H9 (cell line): ENCODE measurements at regions not wholly inside any gene's neighbourhood (a gene's known extent, or its start where the extent isn't known, plus 50 kb on each side); places are given as distances from the start of the nearest gene placed in this dataset.

Experiments
- DNase-seq: peaks from one replicate; pipeline ENCODE4 v3.0.0-alpha.2; 2017
- H2AFZ ChIP-seq: one replicate; pipeline ENCODE4 v1.6.1; 2013; ENCODE audit warnings: mild to moderate bottlenecking, low read length, control low read depth, moderate library complexity
- H2AK5ac ChIP-seq: 2 replicates; pipeline ENCODE4 v1.6.1; 2013; ENCODE audit warnings: low read length, control low read depth, mixed read lengths; ENCODE audit not compliant: insufficient read length
- H2BK120ac ChIP-seq: one replicate; pipeline ENCODE4 v1.6.1; 2013; ENCODE audit warnings: low read depth, mild to moderate bottlenecking, low read length, control low read depth, inconsistent platforms; ENCODE audit not compliant: poor library complexity, severe bottlenecking
- H2BK12ac ChIP-seq: 2 replicates; pipeline ENCODE4 v1.6.1; 2013; ENCODE audit warnings: low read length, control low read depth, mixed read lengths, low read depth; ENCODE audit not compliant: insufficient read length
- H2BK15ac ChIP-seq: 2 replicates; pipeline ENCODE4 v1.6.1; 2013; ENCODE audit warnings: low read depth, low read length, control low read depth
- H2BK20ac ChIP-seq: one replicate; pipeline ENCODE4 v1.6.1; 2013; ENCODE audit warnings: low read depth, mild to moderate bottlenecking, low read length, control low read depth, inconsistent platforms; ENCODE audit not compliant: poor library complexity, severe bottlenecking
- H2BK5ac ChIP-seq: 2 replicates; pipeline ENCODE4 v1.6.1; 2013; ENCODE audit warnings: low read length, control low read depth, mixed read lengths; ENCODE audit not compliant: insufficient read length
- H3K14ac ChIP-seq: 2 replicates; pipeline ENCODE4 v1.6.1; 2013; ENCODE audit warnings: low read length, control low read depth; ENCODE audit not compliant: insufficient read depth
- H3K18ac ChIP-seq: 2 replicates; pipeline ENCODE4 v1.6.1; 2013; ENCODE audit warnings: low read depth, mild to moderate bottlenecking, mixed read lengths, low read length, control low read depth; ENCODE audit not compliant: insufficient read length
- H3K23ac ChIP-seq: 2 replicates; pipeline ENCODE4 v1.6.1; 2013; ENCODE audit warnings: low read length, control low read depth, mixed read lengths, low read depth; ENCODE audit not compliant: insufficient read length
- H3K23me2 ChIP-seq: 2 replicates; pipeline ENCODE4 v1.6.1; 2013; ENCODE audit warnings: low read depth, mild to moderate bottlenecking, mixed read lengths, low read length, control low read depth; ENCODE audit not compliant: insufficient read length, poor library complexity, severe bottlenecking
- H3K27ac ChIP-seq: 2 replicates; pipeline ENCODE4 v1.5.1; 2013; ENCODE audit warnings: low read length, control low read depth, mixed read lengths, low read depth; ENCODE audit not compliant: insufficient read length
- H3K27me3 ChIP-seq: 2 replicates; pipeline ENCODE4 v1.6.1; 2013; ENCODE audit warnings: low read length, control low read depth, inconsistent platforms; ENCODE audit not compliant: insufficient read depth
- H3K4ac ChIP-seq: 2 replicates; pipeline ENCODE4 v1.6.1; 2013; ENCODE audit warnings: low read depth, mild to moderate bottlenecking, control low read depth, inconsistent platforms, low read length, moderate library complexity
- H3K4me1 ChIP-seq: 2 replicates; pipeline ENCODE4 v1.6.1; 2013; ENCODE audit warnings: low read length, control low read depth, inconsistent platforms; ENCODE audit not compliant: insufficient read depth
- H3K4me2 ChIP-seq: 2 replicates; pipeline ENCODE4 v1.6.1; 2013; ENCODE audit warnings: low read length, control low read depth, mixed read lengths; ENCODE audit not compliant: insufficient read length, insufficient read depth
- H3K56ac ChIP-seq: 2 replicates; pipeline ENCODE4 v1.6.1; 2013; ENCODE audit warnings: low read depth, mild to moderate bottlenecking, mixed read lengths, low read length, control low read depth; ENCODE audit not compliant: insufficient read length
- H3K79me1 ChIP-seq: 2 replicates; pipeline ENCODE4 v1.6.1; 2013; ENCODE audit warnings: low read depth, mild to moderate bottlenecking, moderate library complexity, low read length, control low read depth, inconsistent platforms; ENCODE audit not compliant: insufficient read depth, poor library complexity, severe bottlenecking
- H3K79me2 ChIP-seq: 2 replicates; pipeline ENCODE4 v1.6.1; 2013; ENCODE audit warnings: low read length, control low read depth, inconsistent platforms; ENCODE audit not compliant: insufficient read depth
- H3K9ac ChIP-seq: 2 replicates; pipeline ENCODE4 v1.6.1; 2013; ENCODE audit warnings: low read length, control low read depth, mixed read lengths; ENCODE audit not compliant: insufficient read length; ENCODE audit errors: extremely low read depth
- H3K9me3 ChIP-seq: one replicate; pipeline ENCODE4 v1.6.1; 2013; ENCODE audit warnings: low read depth, low read length, inconsistent platforms; ENCODE audit not compliant: control insufficient read depth
- H3T11ph ChIP-seq: one replicate; pipeline ENCODE4 v1.6.1; 2013; ENCODE audit warnings: mild to moderate bottlenecking, low read length, control low read depth, inconsistent platforms
- H4K20me1 ChIP-seq: one replicate; pipeline ENCODE4 v1.6.1; 2013; ENCODE audit not compliant: control insufficient read depth, insufficient read length, insufficient read depth
- H4K5ac ChIP-seq: 2 replicates; pipeline ENCODE4 v1.6.1; 2013; ENCODE audit warnings: low read depth, mild to moderate bottlenecking, mixed read lengths, low read length, control low read depth; ENCODE audit not compliant: insufficient read length
- H4K8ac ChIP-seq: replicated peaks from 2 replicates; pipeline ENCODE4 v1.6.1; 2013; ENCODE audit warnings: low read length, control low read depth, mixed read lengths, low read depth; ENCODE audit not compliant: insufficient read length
- H4K91ac ChIP-seq: 2 replicates; pipeline ENCODE4 v1.6.1; 2013; ENCODE audit warnings: low read depth, mild to moderate bottlenecking, moderate library complexity, mixed read lengths, low read length, control low read depth; ENCODE audit not compliant: insufficient read length
- H3K27ac Mint-ChIP-seq, 3 experiments: 2 replicates in 2 of 3; 3 replicates in 1 of 3; pipeline ENCODE4 v1.8.0; 2020 to 2021; ENCODE audit warnings: mixed read lengths in 3 of 3, mild to moderate bottlenecking in 1 of 3, moderate library complexity in 1 of 3
- H3K27me3 Mint-ChIP-seq: 2 replicates; pipeline ENCODE4 v1.8.0; 2021; ENCODE audit warnings: low read depth, mild to moderate bottlenecking, moderate library complexity, mixed read lengths
- H3K36me3 Mint-ChIP-seq, 3 experiments: 2 replicates in 2 of 3; 3 replicates in 1 of 3; pipeline ENCODE4 v1.8.0; 2020 to 2021; ENCODE audit warnings: low read depth in 3 of 3, mixed read lengths in 3 of 3; ENCODE audit not compliant: insufficient read depth in 1 of 3
- H3K4me1 Mint-ChIP-seq, 2 experiments: 2 replicates each; pipeline ENCODE4 v1.8.0; 2020; ENCODE audit warnings: mixed read lengths in 2 of 2
- H3K4me3 Mint-ChIP-seq, 2 experiments: 2 replicates in 1 of 2; 3 replicates in 1 of 2; pipeline ENCODE4 v1.8.0; 2020 to 2021; ENCODE audit warnings: mild to moderate bottlenecking in 2 of 2, mixed read lengths in 2 of 2, moderate library complexity in 1 of 2
- H3K9me3 Mint-ChIP-seq, 2 experiments: 2 replicates in 1 of 2; 3 replicates in 1 of 2; pipeline ENCODE4 v1.8.0; 2020; ENCODE audit warnings: mild to moderate bottlenecking in 2 of 2, mixed read lengths in 2 of 2, moderate library complexity in 1 of 2
- CTCF ChIP-seq: fragments of 200-600 bp; sonication (generic); conservative IDR thresholded peaks from 3 replicates; pipeline ENCODE4 v1.8.0; 2021; ENCODE audit warnings: antibody characterized with exemption, mild to moderate bottlenecking
- WGBS: extraction: QIAGEN DNeasy Blood & Tissue Kit; methylation state at CpG from one replicate; pipeline ENCODE4 v1.1.7; 2013; ENCODE audit warnings: missing lambda C conversion rate, low lambda C conversion rate, mixed read lengths; ENCODE audit not compliant: insufficient read length; ENCODE audit errors: extremely low coverage; 5-methylcytosine and 5-hydroxymethylcytosine counted together

DNA sequence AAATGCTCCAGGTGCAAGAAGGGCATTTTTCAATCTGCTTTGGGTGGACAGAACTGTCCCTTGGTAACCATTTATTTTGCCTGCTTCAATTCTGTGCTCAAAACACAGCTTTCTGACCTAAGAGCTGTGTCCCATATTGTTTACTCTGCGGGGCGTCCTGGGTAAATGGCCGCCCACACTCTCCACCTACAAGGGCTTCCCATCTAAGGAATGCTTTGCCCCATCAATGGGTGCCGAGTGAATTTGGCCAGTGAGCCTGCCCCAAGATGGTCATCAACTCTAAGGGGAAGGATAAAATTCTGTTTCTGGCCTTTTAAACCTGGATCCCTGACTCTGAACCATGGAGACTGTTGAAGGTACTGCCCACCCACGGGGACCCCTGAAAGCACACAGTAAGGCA, 55.5 kb upstream of the FAM89A start:
- no peak overlapping the region for H3K4me2 ChIP-seq
- no peaks in the 10 kb centered on the region for H3K79me2 ChIP-seq
- H4K91ac ChIP-seq = no peak overlapping the region
- H2BK12ac ChIP-seq = no peak overlapping the region
- H2BK5ac ChIP-seq = no peak overlapping the region
- no peak overlapping the region for H2BK20ac ChIP-seq
- H3K56ac ChIP-seq = no peak overlapping the region
- H3K4me1 ChIP-seq = no peaks in the 10 kb centered on the region
- no peak for DNase-seq
- peaks cover 2 to 6% of the 10 kb centered on the region in 2 experiments; a peak in 3 of 4 replicates for H3K4me1 Mint-ChIP-seq
- no peaks in the 10 kb centered on the region for H4K20me1 ChIP-seq
- no peaks in the 10 kb centered on the region for H3K36me3 Mint-ChIP-seq
- peaks cover 0 to 6% of the 10 kb centered on the region in 2 experiments; a peak in 1 of 5 replicates for H3K9me3 Mint-ChIP-seq
- no CpG with 5 or more reads among the region's 5 CpGs for WGBS
- H2BK120ac ChIP-seq = no peak overlapping the region
- H4K5ac ChIP-seq = no peak overlapping the region
- H3K27ac Mint-ChIP-seq = no peak overlapping the region
- H3K27me3 ChIP-seq = peaks cover 4% of the 10 kb centered on the region; the same call in 1 of the 2 replicates
- H3K18ac ChIP-seq = no peak overlapping the region
- no peak overlapping the region for H3T11ph ChIP-seq
- TF ChIP-seq CTCF = no peak
- H3K9me3 ChIP-seq = no peaks in the 10 kb centered on the region
- no peak overlapping the region for H3K4me3 Mint-ChIP-seq
- no peak overlapping the region for H4K8ac ChIP-seq
- H2AFZ ChIP-seq = no peak overlapping the region
- no peak overlapping the region for H3K14ac ChIP-seq
- H3K79me1 ChIP-seq = no peaks in the 10 kb centered on the region
- peaks cover 94% of the 10 kb centered on the region for H3K27me3 Mint-ChIP-seq
- H2BK15ac ChIP-seq = no peak overlapping the region
- H3K27ac ChIP-seq = no peak overlapping the region
- no peak overlapping the region for H3K9ac ChIP-seq
- H3K23me2 ChIP-seq = no peaks in the 10 kb centered on the region
- no peak overlapping the region for H3K4ac ChIP-seq
- H3K23ac ChIP-seq = no peak overlapping the region
- H2AK5ac ChIP-seq = no peak overlapping the region
